Stomach (tissue), 4 donors: ENCODE measurements at regions not wholly inside any gene's neighbourhood (a gene's known extent, or its start where the extent isn't known, plus 50 kb on each side); places are given as distances from the start of the nearest gene placed in this dataset.

ENCODE experiments used
- POLR2AphosphoS5 ChIP-seq, 3 donors: sonication (generic); formaldehyde crosslinking; IDR thresholded peaks; one replicate each; pipeline ENCODE4 v1.6.1; 2016; ENCODE audit warnings: antibody characterized with exemption in 3 of 3
- TF ChIP-seq, protein P1 (sequence below), 7 experiments: fragments of 450-650 bp in 4 of 7; fragments of 200-600 bp in 3 of 7; sonication (generic) in 3 of 7; IDR thresholded peaks; one replicate each; pipeline ENCODE4 v1.5.1; 2016 to 2019; ENCODE audit warnings: antibody characterized with exemption in 7 of 7, control low read depth in 2 of 7, mild to moderate bottlenecking in 1 of 7

- TF ChIP-seq, protein P1, sequence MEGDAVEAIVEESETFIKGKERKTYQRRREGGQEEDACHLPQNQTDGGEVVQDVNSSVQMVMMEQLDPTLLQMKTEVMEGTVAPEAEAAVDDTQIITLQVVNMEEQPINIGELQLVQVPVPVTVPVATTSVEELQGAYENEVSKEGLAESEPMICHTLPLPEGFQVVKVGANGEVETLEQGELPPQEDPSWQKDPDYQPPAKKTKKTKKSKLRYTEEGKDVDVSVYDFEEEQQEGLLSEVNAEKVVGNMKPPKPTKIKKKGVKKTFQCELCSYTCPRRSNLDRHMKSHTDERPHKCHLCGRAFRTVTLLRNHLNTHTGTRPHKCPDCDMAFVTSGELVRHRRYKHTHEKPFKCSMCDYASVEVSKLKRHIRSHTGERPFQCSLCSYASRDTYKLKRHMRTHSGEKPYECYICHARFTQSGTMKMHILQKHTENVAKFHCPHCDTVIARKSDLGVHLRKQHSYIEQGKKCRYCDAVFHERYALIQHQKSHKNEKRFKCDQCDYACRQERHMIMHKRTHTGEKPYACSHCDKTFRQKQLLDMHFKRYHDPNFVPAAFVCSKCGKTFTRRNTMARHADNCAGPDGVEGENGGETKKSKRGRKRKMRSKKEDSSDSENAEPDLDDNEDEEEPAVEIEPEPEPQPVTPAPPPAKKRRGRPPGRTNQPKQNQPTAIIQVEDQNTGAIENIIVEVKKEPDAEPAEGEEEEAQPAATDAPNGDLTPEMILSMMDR (IDR thresholded peaks at IDR 0.05), result no peak
- no peak for TF ChIP-seq POLR2AphosphoS5 (IDR thresholded peaks at IDR 0.05)
These were observed 73.8 kb upstream of the PHOX2B start for GRCh38 chr4:41822325-41822724.
